PC-9 (cell line): ENCODE measurements at regions not wholly inside any gene's neighbourhood (a gene's known extent, or its start where the extent isn't known, plus 50 kb on each side); places are given as distances from the start of the nearest gene placed in this dataset.

Source experiments
- BruUV-seq: library from RNA; stranded (reverse); fragments of 400-500 nt; replicated peaks from 2 replicates; lab custom pipeline; 2021; lab: Mats Ljungman, UMichigan
- CTCF ChIA-PET: fragments of 300-600 bp; sonication (Branson Sonifier 250); formaldehyde crosslinking; loops from one replicate; lab custom pipeline; 2022; ENCODE audit warnings: antibody characterized with exemption; lab: Charles Lee
- POLR2A ChIA-PET: fragments of 300-600 bp; sonication (Branson Sonifier 250); formaldehyde crosslinking; loops from one replicate; lab custom pipeline; 2022; ENCODE audit warnings: antibody characterized with exemption; ENCODE audit not compliant: unreplicated experiment; lab: Charles Lee
- DNase-seq, 2 experiments: peaks; one replicate each; pipeline versions ENCODE4 v3.0.0 to v3.0.0-alpha.2; 2015 to 2022; ENCODE audit warnings: mixed read lengths in 1 of 2
- H2AFZ ChIP-seq: fragments of 200-600 bp; sonication (generic); 2 replicates; pipeline ENCODE4 v1.8.1; 2017; ENCODE audit warnings: antibody characterized with exemption
- H3F3A ChIP-seq: fragments of 200-600 bp; sonication (generic); 2 replicates; pipeline ENCODE4 v1.8.1; 2017; ENCODE audit warnings: antibody characterized with exemption, mild to moderate bottlenecking, low read depth; ENCODE audit not compliant: insufficient read depth
- H3K27ac ChIP-seq: fragments of 200-600 bp; sonication (generic); 2 replicates; pipeline ENCODE4 v1.6.1; 2016; ENCODE audit warnings: mixed run types
- H3K27me3 ChIP-seq: fragments of 200-600 bp; sonication (generic); 2 replicates; pipeline ENCODE4 v1.6.1; 2016; ENCODE audit warnings: low read depth, mixed run types; ENCODE audit not compliant: insufficient read depth
- H3K36me3 ChIP-seq: fragments of 200-600 bp; sonication (generic); 2 replicates; pipeline ENCODE4 v1.6.1; 2016; ENCODE audit warnings: low read depth, mixed run types
- H3K4me1 ChIP-seq: fragments of 200-600 bp; sonication (generic); replicated peaks from 2 replicates; pipeline ENCODE4 v1.6.1; 2016; ENCODE audit warnings: mixed run types; ENCODE audit not compliant: insufficient read depth
- H3K4me2 ChIP-seq: fragments of 200-600 bp; sonication (generic); 2 replicates; pipeline ENCODE4 v1.6.1; 2017; ENCODE audit warnings: mixed run types
- H3K4me3 ChIP-seq: fragments of 200-600 bp; sonication (generic); 2 replicates; pipeline ENCODE4 v1.6.1; 2016; ENCODE audit warnings: mixed run types
- H3K79me2 ChIP-seq: fragments of 200-600 bp; sonication (generic); 2 replicates; pipeline ENCODE4 v1.6.1; 2017; ENCODE audit warnings: low read depth, mixed run types
- H3K9me2 ChIP-seq: fragments of 200-600 bp; sonication (generic); 2 replicates; pipeline ENCODE4 v1.8.1; 2017; ENCODE audit warnings: mild to moderate bottlenecking; ENCODE audit not compliant: insufficient read depth
- H3K9me3 ChIP-seq: fragments of 200-600 bp; sonication (generic); 2 replicates; pipeline ENCODE4 v1.8.1; 2016; ENCODE audit warnings: low read depth; ENCODE audit not compliant: insufficient read depth
- H4K20me1 ChIP-seq: fragments of 200-600 bp; sonication (generic); 2 replicates; pipeline ENCODE4 v1.8.1; 2017; ENCODE audit not compliant: insufficient read depth
- EZH2 ChIP-seq: fragments of 200-600 bp; sonication (generic); IDR thresholded peaks from 2 replicates; pipeline ENCODE4 v1.8.0; 2017; ENCODE audit warnings: antibody characterized with exemption, low read depth
- intact Hi-C: fragments of 100-400 bp; cut with micrococcal nuclease; formaldehyde crosslinking; loops from one replicate; pipeline ENCODE4 v1.10.0; 2022; ENCODE audit not compliant: unreplicated experiment
- TF ChIP-seq, protein P1 (sequence below): fragments of 200-600 bp; sonication (generic); conservative IDR thresholded peaks from 2 replicates; pipeline ENCODE4 v1.6.1; 2017; ENCODE audit warnings: mixed run types, antibody characterized with exemption, mild to moderate bottlenecking, moderate library complexity

DNA sequence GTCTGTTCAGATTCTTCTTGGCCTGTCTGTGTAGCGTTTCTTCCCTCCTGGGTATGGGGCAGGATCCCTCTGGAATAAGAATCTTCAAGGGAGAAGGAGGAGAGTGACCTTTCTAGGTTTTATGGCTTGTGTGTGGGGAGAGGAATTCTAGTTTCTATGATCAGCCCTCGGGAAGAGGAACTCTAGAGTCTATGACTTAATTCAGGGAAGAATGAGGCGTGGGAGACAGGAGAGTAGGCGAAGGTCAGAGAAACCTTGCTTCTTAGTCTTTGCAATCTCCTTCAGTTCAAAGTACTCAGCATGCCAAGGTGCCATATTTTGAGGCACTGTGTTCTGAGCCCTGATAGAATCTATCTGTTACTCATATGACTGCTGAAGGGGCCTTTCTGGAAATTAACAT is 99.2 kb upstream of the C3orf80 start:
- H4K20me1 ChIP-seq, result no peaks in the 10 kb centered on the region
- POLR2A ChIA-PET, result no interaction called here
- H3K27me3 ChIP-seq, result no peaks in the 10 kb centered on the region
- no peak overlapping the region for H3K4me2 ChIP-seq
- H2AFZ ChIP-seq, result no peak overlapping the region
- H3K79me2 ChIP-seq, result no peaks in the 10 kb centered on the region
- CTCF ChIA-PET, result no interaction called here
- no peak overlapping the region for H3K4me3 ChIP-seq
- H3K27ac ChIP-seq, result no peak overlapping the region
- DNase-seq, result no peak
- H3K36me3 ChIP-seq, result no peaks in the 10 kb centered on the region
- H3K9me3 ChIP-seq, result no peaks in the 10 kb centered on the region
- no peak for TF ChIP-seq EZH2
- TF ChIP-seq, protein P1, sequence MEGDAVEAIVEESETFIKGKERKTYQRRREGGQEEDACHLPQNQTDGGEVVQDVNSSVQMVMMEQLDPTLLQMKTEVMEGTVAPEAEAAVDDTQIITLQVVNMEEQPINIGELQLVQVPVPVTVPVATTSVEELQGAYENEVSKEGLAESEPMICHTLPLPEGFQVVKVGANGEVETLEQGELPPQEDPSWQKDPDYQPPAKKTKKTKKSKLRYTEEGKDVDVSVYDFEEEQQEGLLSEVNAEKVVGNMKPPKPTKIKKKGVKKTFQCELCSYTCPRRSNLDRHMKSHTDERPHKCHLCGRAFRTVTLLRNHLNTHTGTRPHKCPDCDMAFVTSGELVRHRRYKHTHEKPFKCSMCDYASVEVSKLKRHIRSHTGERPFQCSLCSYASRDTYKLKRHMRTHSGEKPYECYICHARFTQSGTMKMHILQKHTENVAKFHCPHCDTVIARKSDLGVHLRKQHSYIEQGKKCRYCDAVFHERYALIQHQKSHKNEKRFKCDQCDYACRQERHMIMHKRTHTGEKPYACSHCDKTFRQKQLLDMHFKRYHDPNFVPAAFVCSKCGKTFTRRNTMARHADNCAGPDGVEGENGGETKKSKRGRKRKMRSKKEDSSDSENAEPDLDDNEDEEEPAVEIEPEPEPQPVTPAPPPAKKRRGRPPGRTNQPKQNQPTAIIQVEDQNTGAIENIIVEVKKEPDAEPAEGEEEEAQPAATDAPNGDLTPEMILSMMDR, result no peak
- no peaks in the 10 kb centered on the region for H3K9me2 ChIP-seq
- intact Hi-C loops, result no loop called here
- peaks cover 16% of the 10 kb centered on the region; the same call in 1 of the 2 replicates for H3F3A ChIP-seq
- H3K4me1 ChIP-seq, result peaks cover 19% of the 10 kb centered on the region
- BruUV-seq, result no TSS peak

GRCh38 chr3:160126761-160127160 is 98.5 kb upstream of the C3orf80 start:
- no TSS peak for BruUV-seq
- Histone ChIP-seq H3K79me2 (no peaks in the 10 kb centered on the region), H3F3A (peaks cover 16% of the 10 kb centered on the region; the same call in 1 of the 2 replicates), H3K4me3 (no peak overlapping the region), H3K4me2 (no peak overlapping the region), H3K9me2 (no peaks in the 10 kb centered on the region), H3K4me1 (peaks cover 19% of the 10 kb centered on the region), H3K36me3 (no peaks in the 10 kb centered on the region), H3K9me3 (no peaks in the 10 kb centered on the region), H3K27ac (no peak overlapping the region), H3K27me3 (no peaks in the 10 kb centered on the region), H4K20me1 (no peaks in the 10 kb centered on the region), H2AFZ (no peak overlapping the region)
- TF ChIP-seq EZH2, result no peak
- TF ChIP-seq, protein P1, result no peak
- no peak for DNase-seq
- intact Hi-C loops, result no loop called here
- ChIA-PET POLR2A (no interaction called here), CTCF (no interaction called here)

DNA sequence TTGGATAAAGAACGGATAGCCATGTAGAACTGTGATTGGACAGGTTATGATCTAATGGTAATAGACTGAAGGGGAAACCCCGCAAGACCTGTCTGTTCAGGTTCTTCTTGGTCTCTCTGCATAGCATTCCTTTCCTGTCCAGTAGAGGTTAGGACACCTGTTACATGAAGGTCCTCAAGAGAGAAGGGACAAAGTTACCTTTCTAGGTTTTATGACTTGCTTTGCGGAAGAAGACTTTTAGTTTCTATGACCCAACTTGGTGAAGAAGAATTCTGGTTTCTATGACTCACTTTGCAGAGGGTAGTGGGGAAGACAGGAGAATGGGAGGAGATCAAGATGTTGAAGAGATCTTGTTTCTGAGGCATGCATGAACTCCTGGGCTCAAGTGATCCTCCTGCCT is 97.9 kb upstream of the C3orf80 start:
- H3K4me1 ChIP-seq, result peaks cover 19% of the 10 kb centered on the region
- H3K4me2 ChIP-seq, result no peak overlapping the region
- no peaks in the 10 kb centered on the region for H3K9me2 ChIP-seq
- no peak overlapping the region for H3K27ac ChIP-seq
- H3K79me2 ChIP-seq, result no peaks in the 10 kb centered on the region
- no peaks in the 10 kb centered on the region for H3K27me3 ChIP-seq
- H3K4me3 ChIP-seq, result no peak overlapping the region
- no TSS peak for BruUV-seq
- H3K9me3 ChIP-seq, result no peaks in the 10 kb centered on the region
- DNase-seq, result no peak
- no peak for TF ChIP-seq EZH2
- TF ChIP-seq, protein P1, result no peak
- H4K20me1 ChIP-seq, result no peaks in the 10 kb centered on the region
- intact Hi-C loops, result no loop called here
- CTCF ChIA-PET, result no interaction called here
- peaks cover 16% of the 10 kb centered on the region; the same call in 1 of the 2 replicates for H3F3A ChIP-seq
- H3K36me3 ChIP-seq, result no peaks in the 10 kb centered on the region
- H2AFZ ChIP-seq, result no peak overlapping the region
- POLR2A ChIA-PET, result no interaction called here
